ENCODE measurements at regions not wholly inside any gene's neighbourhood (a gene's known extent, or its start where the extent isn't known, plus 50 kb on each side); places are given as distances from the start of the nearest gene placed in this dataset.

- Mint-ChIP-seq H3K36me3 (ENCODE audit: low read depth) (no peaks in the 10 kb centered on the region), H3K4me3 (no peak overlapping the region), H3K4me1 (no peaks in the 10 kb centered on the region), H3K27ac (no peak overlapping the region), H3K27me3 (ENCODE audit: low read depth) (peaks cover 7% of the 10 kb centered on the region), H3K9me3 (peaks cover 8% of the 10 kb centered on the region)
- TF ChIP-seq, protein P1, sequence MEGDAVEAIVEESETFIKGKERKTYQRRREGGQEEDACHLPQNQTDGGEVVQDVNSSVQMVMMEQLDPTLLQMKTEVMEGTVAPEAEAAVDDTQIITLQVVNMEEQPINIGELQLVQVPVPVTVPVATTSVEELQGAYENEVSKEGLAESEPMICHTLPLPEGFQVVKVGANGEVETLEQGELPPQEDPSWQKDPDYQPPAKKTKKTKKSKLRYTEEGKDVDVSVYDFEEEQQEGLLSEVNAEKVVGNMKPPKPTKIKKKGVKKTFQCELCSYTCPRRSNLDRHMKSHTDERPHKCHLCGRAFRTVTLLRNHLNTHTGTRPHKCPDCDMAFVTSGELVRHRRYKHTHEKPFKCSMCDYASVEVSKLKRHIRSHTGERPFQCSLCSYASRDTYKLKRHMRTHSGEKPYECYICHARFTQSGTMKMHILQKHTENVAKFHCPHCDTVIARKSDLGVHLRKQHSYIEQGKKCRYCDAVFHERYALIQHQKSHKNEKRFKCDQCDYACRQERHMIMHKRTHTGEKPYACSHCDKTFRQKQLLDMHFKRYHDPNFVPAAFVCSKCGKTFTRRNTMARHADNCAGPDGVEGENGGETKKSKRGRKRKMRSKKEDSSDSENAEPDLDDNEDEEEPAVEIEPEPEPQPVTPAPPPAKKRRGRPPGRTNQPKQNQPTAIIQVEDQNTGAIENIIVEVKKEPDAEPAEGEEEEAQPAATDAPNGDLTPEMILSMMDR (IDR thresholded peaks at IDR 0.05; ENCODE audit: unreplicated experiment in 3 of 3), result no peak
Measured at GRCh38 chr5:178794433-178794832, 64.0 kb upstream of the ZNF354A start.

- TF ChIP-seq, protein P1 (IDR thresholded peaks at IDR 0.05; ENCODE audit: unreplicated experiment in 3 of 3), result no peak
- Mint-ChIP-seq H3K36me3 (ENCODE audit: low read depth) (no peaks in the 10 kb centered on the region), H3K4me3 (no peak overlapping the region), H3K4me1 (no peaks in the 10 kb centered on the region), H3K9me3 (peaks cover 8% of the 10 kb centered on the region), H3K27ac (no peak overlapping the region), H3K27me3 (ENCODE audit: low read depth) (peaks cover 7% of the 10 kb centered on the region)
Measured at GRCh38 chr5:178793696-178794095, 63.2 kb upstream of the ZNF354A start.

DNA sequence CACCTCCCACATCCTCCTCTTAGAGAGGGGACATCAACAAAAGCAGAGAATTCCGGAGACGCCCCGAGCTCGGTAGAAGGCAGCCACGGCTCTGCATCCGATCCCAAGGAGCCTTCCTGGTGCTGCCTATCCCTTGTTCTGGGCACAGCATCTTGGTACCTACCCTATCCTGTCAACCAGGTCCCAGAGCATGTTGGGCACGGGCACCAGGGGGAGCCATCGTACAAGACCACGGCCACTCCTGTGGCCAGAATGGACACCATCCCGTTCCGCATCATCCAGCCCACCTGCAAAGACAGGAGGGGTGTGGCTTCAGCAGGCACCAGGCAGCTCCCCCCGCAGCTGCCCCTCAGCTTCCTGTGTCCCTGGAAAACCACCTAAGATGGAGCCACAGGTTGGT lies 62.7 kb upstream of the ZNF354A start:
- Mint-ChIP-seq H3K4me1 (no peaks in the 10 kb centered on the region), H3K27me3 (ENCODE audit: low read depth) (peaks cover 7% of the 10 kb centered on the region), H3K27ac (no peak overlapping the region), H3K4me3 (no peak overlapping the region), H3K9me3 (peaks cover 5% of the 10 kb centered on the region), H3K36me3 (ENCODE audit: low read depth) (no peaks in the 10 kb centered on the region)
- TF ChIP-seq, protein P1 (IDR thresholded peaks at IDR 0.05; ENCODE audit: unreplicated experiment in 3 of 3), result peak in 1 of 3 experiments; percentile 14

- no peak overlapping the region for H3K4me3 Mint-ChIP-seq
- H3K4me1 Mint-ChIP-seq, result no peaks in the 10 kb centered on the region
- peaks cover 12% of the 10 kb centered on the region for H3K27me3 Mint-ChIP-seq (ENCODE audit: low read depth)
- peaks cover 5% of the 10 kb centered on the region for H3K9me3 Mint-ChIP-seq
- H3K36me3 Mint-ChIP-seq (ENCODE audit: low read depth), result no peaks in the 10 kb centered on the region
- H3K27ac Mint-ChIP-seq, result no peak overlapping the region
- TF ChIP-seq, protein P1 (IDR thresholded peaks at IDR 0.05; ENCODE audit: unreplicated experiment in 3 of 3), result no peak
Measured at GRCh38 chr5:178791976-178792375, 61.5 kb upstream of the ZNF354A start.

DNA sequence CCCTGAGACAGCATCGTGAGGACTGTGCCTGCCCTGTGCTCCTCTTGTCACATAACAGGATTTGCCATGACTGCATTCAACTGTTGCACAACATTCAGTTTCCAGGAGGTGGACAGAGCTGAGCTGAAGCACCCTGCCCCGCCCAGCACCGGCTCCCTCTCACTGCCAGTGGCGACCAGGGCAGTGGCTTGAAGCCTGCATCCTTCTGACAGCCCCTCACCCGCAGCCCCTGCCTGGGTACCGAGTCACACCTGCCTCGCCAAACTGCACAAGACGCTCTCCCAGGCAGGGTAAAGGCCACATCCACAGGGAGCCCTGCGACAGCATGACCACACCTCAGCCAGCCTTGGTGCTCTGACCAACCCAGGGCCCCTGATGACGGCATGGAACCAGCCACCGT lies 59.9 kb upstream of the ZNF354A start:
- peaks cover 21% of the 10 kb centered on the region for H3K27me3 Mint-ChIP-seq (ENCODE audit: low read depth)
- H3K4me1 Mint-ChIP-seq, result no peaks in the 10 kb centered on the region
- H3K27ac Mint-ChIP-seq, result no peak overlapping the region
- peaks cover 8% of the 10 kb centered on the region for H3K9me3 Mint-ChIP-seq
- H3K36me3 Mint-ChIP-seq (ENCODE audit: low read depth), result no peaks in the 10 kb centered on the region
- H3K4me3 Mint-ChIP-seq, result no peak overlapping the region
- TF ChIP-seq, protein P1 (IDR thresholded peaks at IDR 0.05; ENCODE audit: unreplicated experiment in 3 of 3), result no peak

- TF ChIP-seq, protein P1 (IDR thresholded peaks at IDR 0.05; ENCODE audit: unreplicated experiment in 3 of 3), result no peak
- Mint-ChIP-seq H3K9me3 (peaks cover 8% of the 10 kb centered on the region), H3K4me3 (no peak overlapping the region), H3K27me3 (ENCODE audit: low read depth) (peaks cover 28% of the 10 kb centered on the region), H3K4me1 (no peaks in the 10 kb centered on the region), H3K36me3 (ENCODE audit: low read depth) (no peaks in the 10 kb centered on the region), H3K27ac (no peak overlapping the region)
Measured at GRCh38 chr5:178788381-178789085, 58.1 kb upstream of the ZNF354A start.

All from nephron (organoid).